ENCODE measurements at regions not wholly inside any gene's neighbourhood (a gene's known extent, or its start where the extent isn't known, plus 50 kb on each side); places are given as distances from the start of the nearest gene placed in this dataset.

GRCh38 chr7:157061979-157062378 is 51.5 kb upstream of the MNX1 start:
- no peak overlapping the region for H3K27ac Mint-ChIP-seq
- no peaks in the 10 kb centered on the region for H3K36me3 Mint-ChIP-seq
- peaks cover 29% of the 10 kb centered on the region for H3K27me3 Mint-ChIP-seq
- no peak for DNase-seq
- H3K4me3 Mint-ChIP-seq: no peak overlapping the region
- no peaks in the 10 kb centered on the region for H3K4me1 Mint-ChIP-seq
- peaks cover 13% of the 10 kb centered on the region for H3K9me3 Mint-ChIP-seq

GRCh38 chr7:157065046-157065445 is 54.6 kb upstream of the MNX1 start:
- peaks cover 32% of the 10 kb centered on the region for H3K27me3 Mint-ChIP-seq
- H3K4me3 Mint-ChIP-seq: no peak overlapping the region
- no peak overlapping the region for H3K27ac Mint-ChIP-seq
- no peaks in the 10 kb centered on the region for H3K4me1 Mint-ChIP-seq
- no peak for DNase-seq
- H3K36me3 Mint-ChIP-seq: no peaks in the 10 kb centered on the region
- peaks cover 17% of the 10 kb centered on the region for H3K9me3 Mint-ChIP-seq

- Mint-ChIP-seq H3K4me3 (no peak overlapping the region), H3K27ac (no peak overlapping the region), H3K4me1 (no peaks in the 10 kb centered on the region), H3K36me3 (no peaks in the 10 kb centered on the region), H3K27me3 (peaks cover 60% of the 10 kb centered on the region), H3K9me3 (peaks cover 8% of the 10 kb centered on the region)
- no peak for DNase-seq
Observed at GRCh38 chr7:157072361-157072760, 61.9 kb upstream of the MNX1 start.

GRCh38 chr7:157073335-157073734 is 62.9 kb upstream of the MNX1 start:
- no peak overlapping the region for H3K4me3 Mint-ChIP-seq
- no peak overlapping the region for H3K27ac Mint-ChIP-seq
- H3K9me3 Mint-ChIP-seq: peaks cover 8% of the 10 kb centered on the region
- no peaks in the 10 kb centered on the region for H3K36me3 Mint-ChIP-seq
- H3K27me3 Mint-ChIP-seq: peaks cover 69% of the 10 kb centered on the region
- H3K4me1 Mint-ChIP-seq: no peaks in the 10 kb centered on the region
- no peak for DNase-seq

- Mint-ChIP-seq H3K4me1 (no peaks in the 10 kb centered on the region), H3K27me3 (peaks cover 74% of the 10 kb centered on the region), H3K9me3 (peaks cover 5% of the 10 kb centered on the region), H3K27ac (no peak overlapping the region), H3K4me3 (no peak overlapping the region), H3K36me3 (no peaks in the 10 kb centered on the region)
- DNase-seq: no peak
Observed at GRCh38 chr7:157073949-157074624, 63.6 kb upstream of the MNX1 start.

- Mint-ChIP-seq H3K27me3 (peaks cover 75% of the 10 kb centered on the region), H3K4me3 (no peak overlapping the region), H3K9me3 (peaks cover 1% of the 10 kb centered on the region), H3K36me3 (no peaks in the 10 kb centered on the region), H3K4me1 (no peaks in the 10 kb centered on the region), H3K27ac (no peak overlapping the region)
- DNase-seq: no peak
Observed at GRCh38 chr7:157076466-157076865, 62.3 kb upstream of the UBE3C start.

- Mint-ChIP-seq H3K9me3 (no peaks in the 10 kb centered on the region), H3K36me3 (no peaks in the 10 kb centered on the region), H3K27me3 (peaks cover 75% of the 10 kb centered on the region), H3K4me1 (no peaks in the 10 kb centered on the region), H3K27ac (no peak overlapping the region), H3K4me3 (no peak overlapping the region)
- DNase-seq: no peak
Observed at GRCh38 chr7:157077021-157077420, 61.7 kb upstream of the UBE3C start.

GRCh38 chr7:157077986-157078644 is 60.6 kb upstream of the UBE3C start:
- no peak for DNase-seq
- Mint-ChIP-seq H3K4me1 (no peaks in the 10 kb centered on the region), H3K27me3 (peaks cover 69% of the 10 kb centered on the region), H3K9me3 (peaks cover 3% of the 10 kb centered on the region), H3K4me3 (no peak overlapping the region), H3K27ac (no peak overlapping the region), H3K36me3 (no peaks in the 10 kb centered on the region)

- Mint-ChIP-seq H3K36me3 (no peaks in the 10 kb centered on the region), H3K4me1 (no peaks in the 10 kb centered on the region), H3K9me3 (peaks cover 7% of the 10 kb centered on the region), H3K4me3 (no peak overlapping the region), H3K27ac (no peak overlapping the region), H3K27me3 (peaks cover 60% of the 10 kb centered on the region)
- DNase-seq: no peak
Observed at GRCh38 chr7:157079116-157079515, 59.6 kb upstream of the UBE3C start.

- DNase-seq: no peak
- Mint-ChIP-seq H3K4me3 (no peak overlapping the region), H3K4me1 (no peaks in the 10 kb centered on the region), H3K9me3 (peaks cover 15% of the 10 kb centered on the region), H3K36me3 (no peaks in the 10 kb centered on the region), H3K27me3 (peaks cover 60% of the 10 kb centered on the region), H3K27ac (no peak overlapping the region)
Observed at GRCh38 chr7:157080111-157080730, 58.5 kb upstream of the UBE3C start.

GRCh38 chr7:157086508-157087187 is 52.1 kb upstream of the UBE3C start:
- H3K36me3 Mint-ChIP-seq: no peaks in the 10 kb centered on the region
- H3K4me3 Mint-ChIP-seq: no peak overlapping the region
- DNase-seq: no peak
- peaks cover 27% of the 10 kb centered on the region for H3K27me3 Mint-ChIP-seq
- no peaks in the 10 kb centered on the region for H3K4me1 Mint-ChIP-seq
- H3K9me3 Mint-ChIP-seq: peaks cover 20% of the 10 kb centered on the region
- H3K27ac Mint-ChIP-seq: no peak overlapping the region

- no peaks in the 10 kb centered on the region for H3K36me3 Mint-ChIP-seq
- no peak overlapping the region for H3K27ac Mint-ChIP-seq
- no peak overlapping the region for H3K4me3 Mint-ChIP-seq
- no peak for DNase-seq
- peaks cover 24% of the 10 kb centered on the region for H3K27me3 Mint-ChIP-seq
- H3K9me3 Mint-ChIP-seq: peaks cover 20% of the 10 kb centered on the region
- H3K4me1 Mint-ChIP-seq: no peaks in the 10 kb centered on the region
Observed at GRCh38 chr7:157087646-157088045, 51.1 kb upstream of the UBE3C start.

- Mint-ChIP-seq H3K27ac (no peak overlapping the region), H3K4me1 (no peaks in the 10 kb centered on the region), H3K4me3 (no peak overlapping the region), H3K36me3 (no peaks in the 10 kb centered on the region), H3K9me3 (peaks cover 17% of the 10 kb centered on the region), H3K27me3 (peaks cover 24% of the 10 kb centered on the region)
- DNase-seq: no peak
Observed at GRCh38 chr7:157088136-157088535, 50.6 kb upstream of the UBE3C start.
